ENCODE measurements at regions not wholly inside any gene's neighbourhood (a gene's known extent, or its start where the extent isn't known, plus 50 kb on each side); places are given as distances from the start of the nearest gene placed in this dataset.
"Not testable (repeated sequence)": the region's sequence is repeated elsewhere in the genome, so short reads cannot be mapped to it uniquely, and the experiment has no call there.

- DNase-seq = no peak
Measured at GRCh38 chr16:26598998-26599784, 467.5 kb upstream of the C16orf82 start.

- DNase-seq = no peak
Measured at GRCh38 chr16:26599785-26600104, 467.0 kb upstream of the C16orf82 start.

GRCh38 chr16:26601335-26601734 lies 465.4 kb upstream of the C16orf82 start:
- no peak for DNase-seq

GRCh38 chr16:26605626-26606271 lies 461.0 kb upstream of the C16orf82 start:
- DNase-seq = no peak

- no peak for DNase-seq
Measured at GRCh38 chr16:26606381-26607150, 460.2 kb upstream of the C16orf82 start.

GRCh38 chr16:26614237-26614841 lies 452.4 kb upstream of the C16orf82 start:
- DNase-seq = no peak

- DNase-seq = no peak
Measured at GRCh38 chr16:26623442-26623841, 443.3 kb upstream of the C16orf82 start.

- DNase-seq = no peak
Measured at GRCh38 chr16:26627958-26628357, 438.8 kb upstream of the C16orf82 start.

GRCh38 chr16:26631365-26631764 lies 435.4 kb upstream of the C16orf82 start:
- DNase-seq = not testable (repeated sequence)

- no peak for DNase-seq
Measured at GRCh38 chr16:26642047-26642664, 424.6 kb upstream of the C16orf82 start.

GRCh38 chr16:26643519-26643918 lies 423.2 kb upstream of the C16orf82 start:
- DNase-seq = no peak

- DNase-seq = no peak
Measured at GRCh38 chr16:26644912-26645543, 421.7 kb upstream of the C16orf82 start.

- no peak for DNase-seq
Measured at GRCh38 chr16:26645614-26646013, 421.1 kb upstream of the C16orf82 start.

GRCh38 chr16:26647870-26648269 lies 418.9 kb upstream of the C16orf82 start:
- DNase-seq = no peak

- DNase-seq = no peak
Measured at GRCh38 chr16:26648851-26649250, 417.9 kb upstream of the C16orf82 start.

- DNase-seq = no peak
Measured at GRCh38 chr16:26649381-26650045, 417.2 kb upstream of the C16orf82 start.

GRCh38 chr16:26651464-26651863 lies 415.3 kb upstream of the C16orf82 start:
- no peak for DNase-seq

- DNase-seq = no peak
Measured at GRCh38 chr16:26651884-26652283, 414.8 kb upstream of the C16orf82 start.

GRCh38 chr16:26658486-26658885 lies 408.2 kb upstream of the C16orf82 start:
- no peak for DNase-seq

GRCh38 chr16:26658915-26659314 lies 407.8 kb upstream of the C16orf82 start:
- no peak for DNase-seq

GRCh38 chr16:26664086-26664485 lies 402.6 kb upstream of the C16orf82 start:
- no peak for DNase-seq

Measured in NCI-H146 (cell line).